ENCODE measurements at regions not wholly inside any gene's neighbourhood (a gene's known extent, or its start where the extent isn't known, plus 50 kb on each side); places are given as distances from the start of the nearest gene placed in this dataset.
"Not testable (repeated sequence)": the region's sequence is repeated elsewhere in the genome, so short reads cannot be mapped to it uniquely, and the experiment has no call there.

GRCh38 chr2:215861607-215862350 lies 151.6 kb downstream of the MREG start:
- DNase-seq, result no peak

GRCh38 chr2:215856080-215856479 lies 157.3 kb downstream of the MREG start:
- DNase-seq, result no peak

GRCh38 chr2:215855308-215855707 lies 158.0 kb downstream of the MREG start:
- DNase-seq, result not testable (repeated sequence)

GRCh38 chr2:215854008-215854407 lies 159.3 kb downstream of the MREG start:
- no peak for DNase-seq

GRCh38 chr2:215851696-215852095 lies 161.7 kb downstream of the MREG start:
- DNase-seq, result no peak

GRCh38 chr2:215851082-215851481 lies 162.3 kb downstream of the MREG start:
- DNase-seq, result peak; percentile 76

- no peak for DNase-seq
These were observed 163.0 kb downstream of the MREG start for GRCh38 chr2:215850380-215850779.

GRCh38 chr2:215849771-215850170 lies 163.6 kb downstream of the MREG start:
- no peak for DNase-seq

- peak; percentile 40 for DNase-seq
These were observed 164.7 kb downstream of the MREG start for GRCh38 chr2:215848698-215849097.

GRCh38 chr2:215848146-215848545 lies 165.2 kb downstream of the MREG start:
- DNase-seq, result no peak

GRCh38 chr2:215847718-215848117 lies 165.6 kb downstream of the MREG start:
- DNase-seq, result no peak

GRCh38 chr2:215847056-215847455 lies 166.3 kb downstream of the MREG start:
- no peak for DNase-seq

GRCh38 chr2:215845839-215846586 lies 167.3 kb downstream of the MREG start:
- no peak for DNase-seq

GRCh38 chr2:215843579-215843978 lies 169.8 kb downstream of the MREG start:
- DNase-seq, result peak; percentile 86

- DNase-seq, result no peak
These were observed 172.1 kb downstream of the MREG start for GRCh38 chr2:215841175-215841816.

GRCh38 chr2:215839816-215840215 lies 173.5 kb downstream of the MREG start:
- DNase-seq, result no peak

- DNase-seq, result no peak
These were observed 174.0 kb downstream of the MREG start for GRCh38 chr2:215839309-215839708.

- no peak for DNase-seq
These were observed 176.5 kb downstream of the MREG start for GRCh38 chr2:215836881-215837280.

- no peak for DNase-seq
These were observed 177.7 kb downstream of the MREG start for GRCh38 chr2:215835657-215836056.

- DNase-seq, result no peak
These were observed 178.1 kb downstream of the MREG start for GRCh38 chr2:215835231-215835630.

GRCh38 chr2:215833531-215834162 lies 179.7 kb downstream of the MREG start:
- peak; percentile 50 for DNase-seq

GRCh38 chr2:215832791-215833190 lies 180.6 kb downstream of the MREG start:
- no peak for DNase-seq

- no peak for DNase-seq
These were observed 181.9 kb downstream of the MREG start for GRCh38 chr2:215831296-215831913.

Data from HCEC 1CT (cell line).